Astrocyte (in vitro differentiated cells and primary cell): ENCODE measurements at regions not wholly inside any gene's neighbourhood (a gene's known extent, or its start where the extent isn't known, plus 50 kb on each side); places are given as distances from the start of the nearest gene placed in this dataset.

ENCODE experiments used
- DNase-seq: peaks from one replicate; pipeline ENCODE4 v3.0.0-alpha.2; 2010; ENCODE audit warnings: low read depth
- FAIRE-seq: peaks from 2 replicates; lab custom pipeline; 2011; peaks lifted over from hg19 to GRCh38; lab: Jason Lieb, UNC
- H2AFZ ChIP-seq: 2 replicates; pipeline ENCODE4 v1.6.0; 2012; ENCODE audit warnings: low read depth, low read length, inconsistent platforms
- H3K27ac ChIP-seq: 2 replicates; pipeline ENCODE4 v1.5.1; 2011; ENCODE audit warnings: low read depth, low read length, inconsistent platforms
- H3K27me3 ChIP-seq: 2 replicates; pipeline ENCODE4 v1.6.0; 2011; ENCODE audit warnings: low read length, inconsistent platforms; ENCODE audit not compliant: insufficient read depth
- H3K36me3 ChIP-seq: 2 replicates; pipeline ENCODE4 v1.5.1; 2011; ENCODE audit warnings: low read length, inconsistent platforms; ENCODE audit not compliant: insufficient read depth
- H3K4me1 ChIP-seq: 2 replicates; pipeline ENCODE4 v1.5.1; 2011; ENCODE audit warnings: low read length, inconsistent platforms; ENCODE audit not compliant: insufficient read depth
- H3K4me2 ChIP-seq: 2 replicates; pipeline ENCODE4 v1.6.0; 2012; ENCODE audit warnings: low read length, inconsistent platforms
- H3K4me3 ChIP-seq: 2 replicates; pipeline ENCODE4 v1.5.1; 2011; ENCODE audit warnings: low read depth, mild to moderate bottlenecking, low read length, inconsistent platforms; ENCODE audit not compliant: insufficient read depth
- H3K79me2 ChIP-seq: 2 replicates; pipeline ENCODE4 v1.6.0; 2012; ENCODE audit warnings: mild to moderate bottlenecking, low read length, inconsistent platforms; ENCODE audit not compliant: insufficient read depth
- H3K9ac ChIP-seq: 2 replicates; pipeline ENCODE4 v1.6.0; 2012; ENCODE audit warnings: mild to moderate bottlenecking, low read length, inconsistent platforms
- H3K9me3 ChIP-seq: 2 replicates; pipeline ENCODE4 v1.5.1; 2012; ENCODE audit warnings: low read depth, mild to moderate bottlenecking, low read length, inconsistent platforms; ENCODE audit not compliant: insufficient read depth
- H4K20me1 ChIP-seq: 2 replicates; pipeline ENCODE4 v1.6.0; 2012; ENCODE audit warnings: low read length, inconsistent platforms; ENCODE audit not compliant: insufficient read depth
- H3K27ac Mint-ChIP-seq: one replicate; pipeline ENCODE4 v1.8.0; 2021; ENCODE audit warnings: mild to moderate bottlenecking, mixed read lengths; ENCODE audit not compliant: unreplicated experiment
- H3K27me3 Mint-ChIP-seq: one replicate; pipeline ENCODE4 v1.8.0; 2021; ENCODE audit warnings: low read depth, mixed read lengths; ENCODE audit not compliant: unreplicated experiment
- H3K36me3 Mint-ChIP-seq: one replicate; pipeline ENCODE4 v1.8.0; 2021; ENCODE audit warnings: low read depth, mixed read lengths; ENCODE audit not compliant: unreplicated experiment
- H3K4me1 Mint-ChIP-seq: one replicate; pipeline ENCODE4 v1.8.0; 2021; ENCODE audit warnings: low read depth, mixed read lengths; ENCODE audit not compliant: unreplicated experiment
- H3K4me3 Mint-ChIP-seq: one replicate; pipeline ENCODE4 v1.8.0; 2021; ENCODE audit warnings: mild to moderate bottlenecking, moderate library complexity, mixed read lengths; ENCODE audit not compliant: unreplicated experiment
- H3K9me3 Mint-ChIP-seq: one replicate; pipeline ENCODE4 v1.8.0; 2021; ENCODE audit warnings: mild to moderate bottlenecking, mixed read lengths; ENCODE audit not compliant: unreplicated experiment
- CTCF ChIP-seq: IDR thresholded peaks from 2 replicates; pipeline ENCODE4 v1.5.1; 2011; ENCODE audit warnings: low read depth, mild to moderate bottlenecking, inconsistent platforms, low read length, moderate library complexity; ENCODE audit not compliant: insufficient read depth
- EZH2 ChIP-seq: IDR thresholded peaks from 2 replicates; pipeline ENCODE4 v1.6.1; 2012; ENCODE audit warnings: mild to moderate bottlenecking, low read length, inconsistent platforms; ENCODE audit not compliant: insufficient read depth

DNA sequence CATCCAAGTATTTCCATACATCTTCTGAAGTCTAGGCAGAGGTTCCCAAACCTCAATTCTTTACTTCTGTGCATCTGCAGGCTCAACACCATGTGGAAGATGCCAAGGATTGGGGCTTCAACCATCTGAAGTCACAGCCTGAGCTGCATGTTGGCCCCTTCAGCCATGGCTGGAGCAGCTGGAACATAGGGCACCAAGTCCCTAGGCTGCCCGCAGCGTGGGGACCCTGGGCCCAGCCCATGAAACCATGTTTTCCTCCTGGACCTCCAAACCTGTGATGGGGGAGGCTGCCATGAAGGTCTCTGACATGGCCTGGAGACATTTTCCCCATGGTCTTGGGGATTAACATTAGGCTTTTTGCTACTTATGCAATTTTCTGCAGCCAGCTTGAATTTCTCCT lies 729.8 kb downstream of the KCNT2 start:
- no peak overlapping the region for H3K4me3 ChIP-seq
- H2AFZ ChIP-seq: no peak overlapping the region
- TF ChIP-seq CTCF: no peak
- no peak for TF ChIP-seq EZH2
- no peak for FAIRE-seq
- H3K9me3 ChIP-seq: no peaks in the 10 kb centered on the region
- no peaks in the 10 kb centered on the region for H3K9me3 Mint-ChIP-seq
- H3K27ac ChIP-seq: no peak overlapping the region
- H3K9ac ChIP-seq: no peak overlapping the region
- no peaks in the 10 kb centered on the region for H3K27me3 ChIP-seq
- no peak for DNase-seq
- no peaks in the 10 kb centered on the region for H3K4me1 ChIP-seq
- H3K27me3 Mint-ChIP-seq: no peaks in the 10 kb centered on the region
- H3K4me1 Mint-ChIP-seq: no peaks in the 10 kb centered on the region
- H3K36me3 Mint-ChIP-seq: no peaks in the 10 kb centered on the region
- no peak overlapping the region for H3K4me2 ChIP-seq
- H3K79me2 ChIP-seq: no peaks in the 10 kb centered on the region
- no peak overlapping the region for H3K4me3 Mint-ChIP-seq
- H4K20me1 ChIP-seq: no peaks in the 10 kb centered on the region
- no peaks in the 10 kb centered on the region for H3K36me3 ChIP-seq
- no peak overlapping the region for H3K27ac Mint-ChIP-seq

GRCh38 chr1:195876792-195877191 lies 731.4 kb downstream of the KCNT2 start:
- no peaks in the 10 kb centered on the region for H4K20me1 ChIP-seq
- H3K27ac ChIP-seq: no peak overlapping the region
- H3K27ac Mint-ChIP-seq: no peak overlapping the region
- no peaks in the 10 kb centered on the region for H3K9me3 Mint-ChIP-seq
- no peaks in the 10 kb centered on the region for H3K4me1 Mint-ChIP-seq
- no peaks in the 10 kb centered on the region for H3K27me3 Mint-ChIP-seq
- TF ChIP-seq CTCF (no peak), EZH2 (no peak)
- no peak overlapping the region for H3K4me2 ChIP-seq
- H3K4me1 ChIP-seq: no peaks in the 10 kb centered on the region
- no peaks in the 10 kb centered on the region for H3K36me3 ChIP-seq
- no peaks in the 10 kb centered on the region for H3K9me3 ChIP-seq
- FAIRE-seq (no peak), DNase-seq (no peak)
- H3K4me3 Mint-ChIP-seq: no peak overlapping the region
- H3K27me3 ChIP-seq: no peaks in the 10 kb centered on the region
- H3K9ac ChIP-seq: no peak overlapping the region
- no peaks in the 10 kb centered on the region for H3K36me3 Mint-ChIP-seq
- H3K4me3 ChIP-seq: no peak overlapping the region
- H2AFZ ChIP-seq: no peak overlapping the region
- no peaks in the 10 kb centered on the region for H3K79me2 ChIP-seq

DNA sequence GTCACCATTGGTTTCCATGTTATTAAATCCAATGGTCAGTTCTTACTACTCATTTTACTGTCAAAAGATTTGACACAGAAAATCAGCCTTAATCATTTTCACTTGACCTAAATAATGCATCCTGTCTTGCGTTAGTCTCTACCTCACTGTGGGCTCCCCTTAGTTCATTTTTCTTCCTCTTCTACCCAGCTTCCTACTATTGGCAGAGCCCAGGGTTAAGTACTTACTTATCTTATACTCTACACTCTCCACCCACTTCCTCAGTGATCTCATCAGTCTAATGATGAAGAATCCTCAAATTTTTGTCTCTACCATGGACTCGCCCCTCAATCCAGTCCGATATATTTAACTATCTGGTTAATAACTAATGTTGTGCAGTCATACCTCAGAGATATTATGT lies 735.9 kb downstream of the KCNT2 start:
- Histone ChIP-seq H3K9ac (no peak overlapping the region), H3K9me3 (no peaks in the 10 kb centered on the region), H3K36me3 (no peaks in the 10 kb centered on the region), H4K20me1 (no peaks in the 10 kb centered on the region), H3K4me2 (no peak overlapping the region), H3K4me3 (no peak overlapping the region), H3K27me3 (no peaks in the 10 kb centered on the region), H3K4me1 (no peaks in the 10 kb centered on the region), H3K79me2 (no peaks in the 10 kb centered on the region), H3K27ac (no peak overlapping the region), H2AFZ (no peak overlapping the region)
- no peak for DNase-seq
- Mint-ChIP-seq H3K4me1 (no peaks in the 10 kb centered on the region), H3K9me3 (no peaks in the 10 kb centered on the region), H3K36me3 (no peaks in the 10 kb centered on the region), H3K27me3 (no peaks in the 10 kb centered on the region), H3K4me3 (no peak overlapping the region), H3K27ac (no peak overlapping the region)
- TF ChIP-seq CTCF (no peak), EZH2 (no peak)
- FAIRE-seq: no peak
